ENCODE measurements at regions not wholly inside any gene's neighbourhood (a gene's known extent, or its start where the extent isn't known, plus 50 kb on each side); places are given as distances from the start of the nearest gene placed in this dataset.

DNA sequence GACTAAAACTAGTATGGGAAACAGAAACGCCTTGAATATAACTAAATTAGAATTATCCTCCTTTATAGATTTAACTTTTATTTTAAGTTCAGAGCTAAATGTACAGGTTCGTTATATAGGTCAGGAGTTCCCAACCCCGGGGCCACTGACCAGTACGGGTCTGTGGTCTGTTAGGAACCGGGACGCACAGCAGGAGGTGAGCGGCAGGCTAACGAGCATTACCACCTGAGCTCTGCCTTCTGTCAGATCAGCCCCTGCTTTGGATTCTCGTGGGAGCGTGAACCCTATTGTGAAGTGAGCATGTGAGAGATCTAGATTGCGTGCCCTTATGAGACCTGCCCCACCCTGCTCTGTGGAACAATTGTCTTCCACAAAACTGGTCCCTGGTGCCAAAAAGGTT, 51.0 kb downstream of the FAT4 start:
- Mint-ChIP-seq H3K4me3 (no peak overlapping the region), H3K36me3 (no peaks in the 10 kb centered on the region), H3K9me3 (peaks cover 3% of the 10 kb centered on the region), H3K27me3 (no peaks in the 10 kb centered on the region), H3K4me1 (ENCODE audit: low read depth in 2 of 2) (no peaks in the 10 kb centered on the region), H3K27ac (no peak overlapping the region)
- DNase-seq (ENCODE audit: low spot score) (no peak), ATAC-seq (no peak)

DNA sequence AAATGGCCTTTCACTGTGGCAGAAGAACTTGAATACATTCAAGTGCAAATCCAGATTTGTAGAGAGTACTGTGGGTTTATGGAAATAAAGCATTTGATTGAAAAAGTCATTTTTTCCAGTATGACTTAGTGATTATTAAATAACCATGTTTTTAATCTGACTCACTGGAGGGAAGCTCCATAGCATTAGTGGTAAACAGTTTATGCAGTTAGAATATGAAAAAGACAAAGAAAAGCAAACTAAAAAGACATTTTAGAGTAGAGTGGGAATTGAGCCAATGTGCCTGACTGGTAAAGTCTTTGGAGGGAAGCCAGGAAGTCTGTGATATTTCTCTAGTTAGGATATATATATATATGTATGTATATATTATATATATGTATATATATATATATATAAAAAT, 53.4 kb downstream of the FAT4 start:
- Mint-ChIP-seq H3K27me3 (no peaks in the 10 kb centered on the region), H3K9me3 (peaks cover 3% of the 10 kb centered on the region)

DNA sequence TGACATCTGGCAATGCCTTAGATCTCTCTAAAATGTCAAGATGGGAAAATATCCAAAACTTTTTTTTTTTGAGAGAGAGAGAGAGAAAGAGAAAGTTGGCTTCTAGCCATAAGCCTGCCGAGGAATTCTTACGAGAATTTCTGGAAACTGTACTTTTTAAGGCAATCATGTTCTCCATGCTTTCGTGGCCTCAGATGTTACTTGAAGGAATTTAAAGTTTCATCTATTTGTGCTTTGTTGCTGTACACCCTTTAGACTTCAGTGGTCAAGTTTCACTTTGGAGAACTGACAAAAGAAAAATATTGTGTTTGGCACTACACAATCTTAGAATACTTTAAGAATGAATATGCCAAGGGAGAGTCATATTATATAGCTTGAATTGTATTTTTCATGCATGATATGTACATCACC, 53.9 kb downstream of the FAT4 start:
- H3K9me3 Mint-ChIP-seq, result peaks cover 3% of the 10 kb centered on the region
- no peaks in the 10 kb centered on the region for H3K4me1 Mint-ChIP-seq (ENCODE audit: low read depth in 2 of 2)
- ATAC-seq (no peak), DNase-seq (ENCODE audit: low spot score) (no peak)
- no peaks in the 10 kb centered on the region for H3K27me3 Mint-ChIP-seq
- H3K27ac Mint-ChIP-seq, result no peak overlapping the region
- no peak overlapping the region for H3K4me3 Mint-ChIP-seq
- no peaks in the 10 kb centered on the region for H3K36me3 Mint-ChIP-seq

More for the DNA sequence above, 53.4 kb downstream of the FAT4 start:
- Mint-ChIP-seq H3K4me3 (no peak overlapping the region), H3K27ac (no peak overlapping the region), H3K4me1 (ENCODE audit: low read depth in 2 of 2) (no peaks in the 10 kb centered on the region), H3K36me3 (no peaks in the 10 kb centered on the region)
- no peak for DNase-seq (ENCODE audit: low spot score)
- no peak for ATAC-seq

DNA sequence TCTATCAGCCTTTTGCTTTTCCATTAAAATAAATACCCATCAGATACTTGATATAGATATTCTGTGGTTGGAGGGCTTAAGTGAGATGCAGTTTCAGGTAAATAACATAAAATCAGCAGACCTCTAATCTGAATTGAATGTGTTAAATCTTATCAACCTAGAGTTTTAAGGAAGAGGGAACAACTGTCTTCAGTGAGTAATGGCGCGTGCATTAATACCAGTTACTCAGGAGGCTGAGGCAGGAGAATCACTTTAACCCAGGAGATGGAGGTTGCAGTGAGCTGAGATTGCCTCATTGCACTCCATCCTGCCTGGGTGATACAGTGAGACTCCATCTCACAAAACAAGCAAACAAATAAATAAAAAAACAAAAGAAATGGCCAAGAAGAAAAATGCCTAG, 54.3 kb downstream of the FAT4 start:
- Mint-ChIP-seq H3K27ac (no peak overlapping the region), H3K36me3 (no peaks in the 10 kb centered on the region), H3K9me3 (peaks cover 3% of the 10 kb centered on the region), H3K27me3 (no peaks in the 10 kb centered on the region), H3K4me1 (ENCODE audit: low read depth in 2 of 2) (no peaks in the 10 kb centered on the region), H3K4me3 (no peak overlapping the region)
- DNase-seq (ENCODE audit: low spot score) (no peak), ATAC-seq (no peak)

DNA sequence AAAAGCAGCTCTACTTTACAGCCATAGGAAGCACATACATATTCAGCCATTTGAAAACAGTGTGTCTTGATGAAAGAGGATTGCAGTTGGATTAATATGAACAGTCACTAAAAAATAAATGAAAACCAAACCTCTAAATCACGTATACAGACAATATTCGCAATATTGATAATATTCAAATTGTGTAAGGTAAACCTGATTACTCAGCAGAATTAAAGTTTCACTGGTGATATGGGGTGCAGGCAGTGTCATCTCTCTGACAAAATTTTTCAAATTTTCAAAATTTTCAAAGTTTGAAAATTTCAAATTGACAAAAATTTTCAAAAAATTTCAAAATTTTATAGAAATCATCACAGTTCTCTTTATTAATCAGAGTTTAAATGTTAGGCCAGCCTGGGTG, 55.7 kb downstream of the FAT4 start:
- Mint-ChIP-seq H3K27me3 (no peaks in the 10 kb centered on the region), H3K36me3 (no peaks in the 10 kb centered on the region), H3K9me3 (no peaks in the 10 kb centered on the region), H3K27ac (no peak overlapping the region), H3K4me1 (ENCODE audit: low read depth in 2 of 2) (no peaks in the 10 kb centered on the region), H3K4me3 (no peak overlapping the region)
- no peak for DNase-seq (ENCODE audit: low spot score)
- no peak for ATAC-seq

DNA sequence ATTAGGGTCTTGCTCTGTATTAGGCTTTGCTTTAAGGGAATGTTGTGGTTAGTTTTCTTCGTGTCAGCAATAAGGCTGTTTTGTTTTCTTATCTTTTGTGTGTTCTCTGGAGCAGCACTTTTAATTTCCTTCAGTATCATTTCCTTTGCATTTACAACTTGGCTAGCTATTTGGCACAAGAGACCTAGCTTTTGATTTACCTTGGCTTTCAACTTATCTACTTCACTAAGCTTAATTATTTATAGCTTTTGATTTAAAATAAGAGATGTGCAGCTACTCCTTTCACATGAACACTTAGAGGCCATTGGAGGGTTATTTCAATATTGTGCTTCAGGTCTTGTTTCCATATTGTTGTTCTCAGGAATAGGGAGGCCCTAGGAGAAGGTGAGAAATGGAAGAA, 68.2 kb downstream of the FAT4 start:
- Mint-ChIP-seq H3K4me1 (ENCODE audit: low read depth in 2 of 2) (no peaks in the 10 kb centered on the region), H3K9me3 (peaks cover 3% of the 10 kb centered on the region), H3K36me3 (no peaks in the 10 kb centered on the region), H3K27me3 (no peaks in the 10 kb centered on the region), H3K27ac (no peak overlapping the region), H3K4me3 (no peak overlapping the region)
- ATAC-seq (no peak), DNase-seq (ENCODE audit: low spot score) (no peak)

DNA sequence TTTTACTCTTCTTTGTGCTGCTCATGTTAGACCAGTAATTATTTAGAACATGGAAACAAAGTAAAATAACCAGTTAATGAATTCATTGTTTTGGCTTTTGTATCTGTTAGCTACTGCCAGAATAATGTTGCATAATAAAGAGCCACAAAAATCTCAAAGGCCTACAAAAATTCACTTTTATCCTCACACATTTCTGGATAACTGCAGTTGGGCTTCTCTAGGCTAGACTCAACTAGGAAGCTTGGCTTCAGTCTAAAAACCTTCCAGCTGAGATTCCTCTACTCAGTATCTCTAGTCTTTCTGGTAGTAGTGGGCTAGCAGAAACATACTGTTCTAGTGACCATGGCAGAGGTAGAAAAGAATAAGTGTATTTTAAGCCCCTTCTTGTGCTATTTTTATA, 73.0 kb downstream of the FAT4 start:
- H3K4me3 Mint-ChIP-seq, result no peak overlapping the region
- no peak overlapping the region for H3K27ac Mint-ChIP-seq
- ATAC-seq (no peak), DNase-seq (ENCODE audit: low spot score) (no peak)
- no peaks in the 10 kb centered on the region for H3K36me3 Mint-ChIP-seq
- peaks cover 14 to 19% of the 10 kb centered on the region in 2 donors for H3K4me1 Mint-ChIP-seq (ENCODE audit: low read depth in 2 of 2)
- no peaks in the 10 kb centered on the region for H3K27me3 Mint-ChIP-seq
- H3K9me3 Mint-ChIP-seq, result peaks cover 2% of the 10 kb centered on the region

DNA sequence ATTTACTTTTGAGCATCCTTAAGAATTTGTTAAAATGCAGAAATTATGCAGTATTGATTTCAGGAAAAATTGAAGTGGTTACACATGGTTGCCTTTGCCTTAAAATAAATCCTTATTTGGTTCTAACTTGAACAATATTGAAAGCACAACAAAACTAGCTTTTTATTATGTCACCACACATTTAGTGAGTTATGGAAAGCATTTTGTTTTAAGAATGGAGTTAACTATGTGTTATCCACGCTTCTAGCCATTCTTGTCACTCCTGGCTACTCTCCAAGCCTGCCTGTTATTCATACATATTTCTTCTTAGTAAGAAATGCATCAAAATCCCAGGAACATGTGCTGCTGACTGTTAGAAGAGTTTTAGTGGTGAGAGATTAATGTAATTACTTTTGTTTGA, 73.9 kb downstream of the FAT4 start:
- DNase-seq (ENCODE audit: low spot score), result no peak
- no peaks in the 10 kb centered on the region for H3K27me3 Mint-ChIP-seq
- H3K4me3 Mint-ChIP-seq, result no peak overlapping the region

DNA sequence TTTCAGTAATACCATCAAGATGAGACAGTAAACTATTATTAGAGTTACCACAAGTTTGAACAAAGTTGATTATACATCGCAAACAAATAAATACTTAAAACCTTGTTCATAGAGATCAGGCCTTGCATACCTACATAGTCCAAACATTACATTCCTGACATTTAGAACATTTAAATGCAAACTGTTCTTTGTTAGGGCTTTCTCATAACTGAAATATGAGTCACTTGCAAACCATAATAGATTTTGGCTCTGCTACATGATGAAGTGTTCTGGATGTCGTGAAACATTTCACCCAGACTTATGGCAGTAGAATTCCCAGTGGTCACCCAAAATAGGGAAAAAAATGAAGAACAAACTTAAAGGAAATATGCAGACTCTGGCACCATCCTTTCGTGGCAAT, 75.0 kb downstream of the FAT4 start:
- ATAC-seq, result no peak
- no peak for DNase-seq (ENCODE audit: low spot score)
- Mint-ChIP-seq H3K4me1 (ENCODE audit: low read depth in 2 of 2) (peaks cover 19 to 25% of the 10 kb centered on the region in 2 donors), H3K36me3 (no peaks in the 10 kb centered on the region), H3K27ac (peak overlapping the region in 1 of 2 donors; percentile 54), H3K9me3 (no peaks in the 10 kb centered on the region), H3K27me3 (no peaks in the 10 kb centered on the region), H3K4me3 (peak overlapping the region; percentile 44)

More for the DNA sequence above, 73.9 kb downstream of the FAT4 start:
- Mint-ChIP-seq H3K9me3 (no peaks in the 10 kb centered on the region), H3K27ac (no peak overlapping the region), H3K36me3 (no peaks in the 10 kb centered on the region), H3K4me1 (ENCODE audit: low read depth in 2 of 2) (peaks cover 19 to 22% of the 10 kb centered on the region in 2 donors)
- ATAC-seq, result no peak

DNA sequence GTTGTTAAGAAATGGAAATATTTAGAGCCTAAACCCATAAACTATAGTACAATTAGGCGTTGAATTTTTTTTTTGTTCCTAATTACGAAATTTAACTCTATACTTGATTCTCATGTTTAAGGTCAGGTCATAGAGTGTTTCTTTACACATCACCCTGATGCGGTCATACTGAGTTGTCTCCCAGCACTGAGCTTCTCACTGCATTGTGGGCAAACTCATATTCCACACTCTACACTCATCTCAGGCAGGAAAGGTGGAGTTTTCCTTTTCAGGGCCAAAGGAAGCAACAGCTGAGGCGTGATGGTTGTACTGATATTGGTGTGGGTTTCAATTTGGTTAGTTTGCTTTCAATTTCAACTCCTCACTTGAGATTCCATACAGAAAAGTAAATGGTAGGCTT, 75.4 kb downstream of the FAT4 start:
- peak overlapping the region; percentile 10 to 54 for H3K27ac Mint-ChIP-seq
- no peaks in the 10 kb centered on the region for H3K36me3 Mint-ChIP-seq
- H3K9me3 Mint-ChIP-seq, result no peaks in the 10 kb centered on the region
- H3K4me1 Mint-ChIP-seq (ENCODE audit: low read depth in 2 of 2), result peaks cover 19 to 25% of the 10 kb centered on the region in 2 donors
- H3K27me3 Mint-ChIP-seq, result no peaks in the 10 kb centered on the region
- H3K4me3 Mint-ChIP-seq, result peak overlapping the region; percentile 44
- DNase-seq (ENCODE audit: low spot score), result no peak
- ATAC-seq, result peak; percentile 73 to 74

DNA sequence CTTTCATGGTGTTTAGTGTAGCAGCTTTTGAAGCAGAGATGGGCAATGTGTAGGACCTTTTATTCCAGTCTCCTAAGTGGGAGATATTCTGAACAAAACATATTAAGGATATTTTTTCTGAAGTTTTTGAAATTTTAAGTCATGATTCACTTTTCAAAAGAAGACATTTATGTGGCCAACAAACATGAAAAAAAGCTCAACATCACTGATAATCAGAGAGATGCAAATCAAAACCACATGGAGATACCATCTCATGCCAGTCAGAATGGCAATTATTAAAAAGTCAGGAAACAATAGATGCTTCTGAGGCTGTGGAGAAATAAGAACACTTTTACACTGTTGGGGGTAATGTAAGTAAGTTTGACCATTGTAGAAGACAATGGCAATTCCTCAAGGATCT, 76.0 kb downstream of the FAT4 start:
- Mint-ChIP-seq H3K9me3 (no peaks in the 10 kb centered on the region), H3K27ac (peak overlapping the region; percentile 10 to 54), H3K4me1 (ENCODE audit: low read depth in 2 of 2) (peaks cover 19 to 25% of the 10 kb centered on the region in 2 donors), H3K27me3 (no peaks in the 10 kb centered on the region), H3K4me3 (peak overlapping the region; percentile 44), H3K36me3 (no peaks in the 10 kb centered on the region)
- DNase-seq (ENCODE audit: low spot score), result no peak
- ATAC-seq, result no peak

DNA sequence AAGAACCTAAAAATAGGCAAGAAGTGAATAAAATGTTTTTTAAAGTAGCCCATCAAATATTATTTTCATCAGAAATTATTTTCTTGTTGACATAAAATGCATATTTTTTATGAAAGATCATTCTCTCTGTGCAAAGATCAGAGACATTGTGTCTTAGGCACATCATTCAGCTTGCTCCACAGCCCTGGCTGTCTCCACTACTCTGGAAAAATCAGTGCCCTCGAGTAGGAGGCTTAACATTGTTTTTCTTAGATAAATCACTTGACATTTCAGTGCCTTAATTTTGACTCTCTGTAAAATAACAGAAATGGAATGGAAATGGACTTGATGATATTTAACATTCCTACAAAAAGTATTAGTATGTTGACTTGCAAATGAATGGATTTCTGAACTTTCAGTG, 77.9 kb downstream of the FAT4 start:
- Mint-ChIP-seq H3K27ac (no peak overlapping the region), H3K4me1 (ENCODE audit: low read depth in 2 of 2) (peaks cover 21 to 27% of the 10 kb centered on the region in 2 donors), H3K9me3 (no peaks in the 10 kb centered on the region), H3K4me3 (no peak overlapping the region), H3K27me3 (no peaks in the 10 kb centered on the region), H3K36me3 (no peaks in the 10 kb centered on the region)
- no peak for DNase-seq (ENCODE audit: low spot score)
- no peak for ATAC-seq

DNA sequence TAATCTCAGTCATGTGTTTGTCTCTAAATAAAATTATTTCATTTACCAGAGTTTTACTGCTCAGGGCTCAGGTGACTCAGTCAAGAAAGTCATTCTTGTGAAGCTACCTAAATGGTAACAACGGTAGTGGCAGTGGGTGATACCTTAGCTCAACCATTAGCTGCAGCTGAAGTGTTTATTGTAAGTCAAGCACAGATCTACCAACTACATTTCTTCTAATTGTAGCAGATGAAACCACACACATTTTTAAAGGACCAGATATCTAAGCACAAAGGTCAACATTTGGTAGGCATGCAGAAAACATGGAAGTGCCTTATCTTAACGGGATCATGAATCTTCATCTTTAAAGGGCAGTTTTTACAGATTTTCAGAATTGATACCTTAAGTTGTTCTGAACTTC, 79.1 kb downstream of the FAT4 start:
- H3K36me3 Mint-ChIP-seq, result no peaks in the 10 kb centered on the region
- peaks cover 23 to 29% of the 10 kb centered on the region in 2 donors for H3K4me1 Mint-ChIP-seq (ENCODE audit: low read depth in 2 of 2)
- ATAC-seq, result no peak
- H3K9me3 Mint-ChIP-seq, result no peaks in the 10 kb centered on the region
- DNase-seq (ENCODE audit: low spot score), result no peak
- H3K4me3 Mint-ChIP-seq, result no peak overlapping the region
- no peaks in the 10 kb centered on the region for H3K27me3 Mint-ChIP-seq
- H3K27ac Mint-ChIP-seq, result no peak overlapping the region

DNA sequence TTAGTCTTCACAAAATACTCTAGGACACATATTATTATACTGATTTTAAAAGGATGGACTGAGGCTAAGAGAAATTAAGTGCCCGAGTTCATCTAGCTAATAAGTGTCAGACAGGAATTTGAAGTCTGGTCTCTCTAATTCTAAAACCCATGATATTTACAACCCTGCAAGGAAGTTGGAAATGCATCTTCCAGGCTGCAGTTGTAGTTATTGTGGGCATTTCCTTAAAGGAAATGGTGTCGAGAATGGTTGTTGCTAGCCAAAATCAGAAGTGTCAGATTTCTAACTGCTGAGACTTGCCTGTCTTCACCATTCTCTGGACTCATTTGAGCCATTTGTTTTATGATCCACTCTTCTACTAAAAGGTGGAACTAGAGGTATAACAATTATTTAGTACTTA, 82.5 kb downstream of the FAT4 start:
- H3K4me3 Mint-ChIP-seq, result no peak overlapping the region

DNA sequence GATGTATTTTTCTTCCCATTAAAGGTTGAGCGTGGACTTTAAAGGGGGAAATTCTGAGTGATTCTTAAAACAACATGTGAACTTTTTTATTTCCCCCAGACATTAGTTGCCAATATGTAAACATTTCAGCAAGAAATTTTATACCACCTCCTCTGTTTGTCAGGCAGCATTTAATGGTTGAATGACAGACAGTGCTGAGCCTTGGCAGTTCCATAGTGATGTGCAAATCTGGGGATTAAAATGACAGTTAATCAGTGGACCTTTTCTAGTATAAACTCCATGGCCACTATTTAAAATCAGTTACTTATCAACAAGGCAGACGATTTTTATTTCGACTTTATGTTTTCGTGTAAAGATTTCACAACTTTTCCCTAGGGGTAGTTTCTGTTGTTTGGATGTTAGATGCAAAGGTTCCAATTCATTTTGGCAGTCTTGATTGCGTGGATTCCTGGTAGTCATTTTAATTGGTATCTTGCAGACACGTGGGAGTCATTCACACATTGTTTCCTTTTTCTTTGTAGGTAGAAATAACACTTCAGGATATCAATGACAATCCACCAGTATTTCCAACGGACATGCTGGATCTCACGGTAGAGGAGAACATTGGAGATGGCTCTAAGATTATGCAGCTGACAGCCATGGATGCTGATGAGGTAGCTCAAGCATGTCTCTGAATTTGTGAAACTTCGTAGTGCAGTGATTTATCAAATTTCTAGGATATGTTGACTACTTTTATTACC, 83.7 kb downstream of the FAT4 start:
- Mint-ChIP-seq H3K36me3 (no peaks in the 10 kb centered on the region), H3K9me3 (no peaks in the 10 kb centered on the region), H3K27ac (no peak overlapping the region), H3K4me1 (ENCODE audit: low read depth in 2 of 2) (peaks cover 5 to 7% of the 10 kb centered on the region in 2 donors), H3K4me3 (no peak overlapping the region), H3K27me3 (no peaks in the 10 kb centered on the region)
- ATAC-seq (no peak), DNase-seq (ENCODE audit: low spot score) (no peak)

More for the DNA sequence above, 82.5 kb downstream of the FAT4 start:
- peaks cover 10 to 11% of the 10 kb centered on the region in 2 donors for H3K4me1 Mint-ChIP-seq (ENCODE audit: low read depth in 2 of 2)
- H3K27me3 Mint-ChIP-seq, result no peaks in the 10 kb centered on the region
- no peaks in the 10 kb centered on the region for H3K9me3 Mint-ChIP-seq
- H3K27ac Mint-ChIP-seq, result no peak overlapping the region
- DNase-seq (ENCODE audit: low spot score) (no peak), ATAC-seq (no peak)
- H3K36me3 Mint-ChIP-seq, result no peaks in the 10 kb centered on the region

Measured in natural killer cell treated with Interleukin-12 subunit alpha and Interleukin-12 subunit beta and Interleukin-15 and Interleukin-18, amount 100 ng/mL, for 72 hours (primary cell).